ENCODE measurements at regions not wholly inside any gene's neighbourhood (a gene's known extent, or its start where the extent isn't known, plus 50 kb on each side); places are given as distances from the start of the nearest gene placed in this dataset.

GRCh38 chr14:101469382-101470247 is 91.7 kb upstream of the DIO3 start:
- BruUV-seq (replicated peaks) = no TSS peak
- no peaks in the 10 kb centered on the region for H3K36me3 ChIP-seq (ENCODE audit: control insufficient read depth in 1 of 2, insufficient read depth in 2 of 2, low read length in 2 of 2)
- H3K4me2 ChIP-seq (ENCODE audit: low read length) = no peak overlapping the region
- no peaks in the 10 kb centered on the region for H4K20me1 ChIP-seq (ENCODE audit: insufficient read depth)
- intact Hi-C loops (cut with micrococcal nuclease) = no loop called here
- no peak for DNase-seq (ENCODE audit: low read depth, low spot score)
- no peaks in the 10 kb centered on the region for H3K27me3 ChIP-seq (ENCODE audit: insufficient read depth, low read length)
- no peak for ATAC-seq
- no peaks in the 10 kb centered on the region for H3K9me2 ChIP-seq (ENCODE audit: insufficient read depth)
- H3K27ac ChIP-seq (ENCODE audit: low read depth, low read length) = no peak overlapping the region
- CTCF ChIA-PET = no interaction called here
- H3K79me2 ChIP-seq (ENCODE audit: insufficient read depth, low read length) = no peaks in the 10 kb centered on the region
- RAD21 ChIA-PET (ENCODE audit: low non-redundant PET in 1 of 2, low total read pairs in 2 of 2, uncharacterized antibody in 2 of 2, unreplicated experiment in 2 of 2) = no interaction called here
- no peak overlapping the region for H2AFZ ChIP-seq (ENCODE audit: low read depth, low read length, poor library complexity, severe bottlenecking)
- POLR2A ChIA-PET = no interaction called here
- H3K9me3 ChIP-seq (ENCODE audit: control insufficient read depth in 1 of 2, insufficient read depth in 1 of 2, low read depth in 1 of 2, low read length in 2 of 2) = no peaks in the 10 kb centered on the region
- no peak overlapping the region for H3K4me3 ChIP-seq (replicated peaks in 1 of 2; ENCODE audit: low read depth in 1 of 2, low read length in 2 of 2)
- no peak overlapping the region for H3K9ac ChIP-seq (ENCODE audit: low read length)
- TF ChIP-seq EZH2phosphoT487 (IDR thresholded peaks at IDR 0.05; ENCODE audit: borderline replicate concordance) (no peak), ELF1 (IDR thresholded peaks at IDR 0.05; ENCODE audit: borderline replicate concordance, low read depth) (no peak), REST (IDR thresholded peaks at IDR 0.05; ENCODE audit: low read depth) (no peak), YY1 (IDR thresholded peaks at IDR 0.05; ENCODE audit: extremely low read depth, insufficient replicate concordance, low read depth, low read length) (no peak), TCF7L2 (IDR thresholded peaks at IDR 0.05; ENCODE audit: borderline replicate concordance, extremely low read depth, insufficient read depth, insufficient read length) (no peak), POLR2A (IDR thresholded peaks at IDR 0.05; ENCODE audit: borderline replicate concordance, extremely low read depth, insufficient read depth, insufficient read length) (no peak), SP1 (IDR thresholded peaks at IDR 0.05; ENCODE audit: low read depth) (no peak), RAD21 (IDR thresholded peaks at IDR 0.05; ENCODE audit: low read depth) (no peak), CTCF (IDR thresholded peaks at IDR 0.05 in 2 of 3, conservative IDR thresholded peaks at IDR 0.05 in 1 of 3; ENCODE audit: borderline replicate concordance in 1 of 3, insufficient read depth in 1 of 3, low read depth in 2 of 3, low read length in 2 of 3) (no peak), JUND (IDR thresholded peaks at IDR 0.05) (no peak), EZH2 (IDR thresholded peaks at IDR 0.05) (no peak), EGR1 (IDR thresholded peaks at IDR 0.05; ENCODE audit: low read depth) (no peak), MAX (IDR thresholded peaks at IDR 0.05) (no peak), FOSL1 (IDR thresholded peaks at IDR 0.05; ENCODE audit: low read depth) (no peak), ZFX (IDR thresholded peaks at IDR 0.05) (no peak), ZBTB33 (IDR thresholded peaks at IDR 0.05; ENCODE audit: extremely low read depth, insufficient replicate concordance, low read length) (no peak), ZNF274 (IDR thresholded peaks at IDR 0.05; ENCODE audit: low read depth, low read length) (no peak), SRF (IDR thresholded peaks at IDR 0.05; ENCODE audit: low read depth) (no peak), POLR2AphosphoS5 (IDR thresholded peaks at IDR 0.05; ENCODE audit: low read depth, low read length) (no peak)
- no peaks in the 10 kb centered on the region for H3K4me1 ChIP-seq (ENCODE audit: control insufficient read depth in 1 of 2, insufficient read depth in 2 of 2, low read length in 2 of 2)
